IMR-90 (cell line): ENCODE measurements at regions not wholly inside any gene's neighbourhood (a gene's known extent, or its start where the extent isn't known, plus 50 kb on each side); places are given as distances from the start of the nearest gene placed in this dataset.

Source experiments
- ATAC-seq: fragments of 200-7000 bp; cut with Tn5 transposase; 2 replicates; pipeline ENCODE4 v1.9.1; 2020; ENCODE audit warnings: low read depth, mild to moderate bottlenecking, moderate library complexity
- BruUV-seq: library from RNA; stranded (reverse); fragments of 400-500 nt; replicated peaks from 2 replicates; lab custom pipeline; 2021; lab: Mats Ljungman, UMichigan
- CTCF ChIA-PET: fragments of 300-600 bp; formaldehyde crosslinking; extraction: SDS; loops from one replicate; lab custom pipeline; 2021; ENCODE audit warnings: antibody characterized with exemption; lab: Yijun Ruan, JAX
- POLR2A ChIA-PET: fragments of 300-600 bp; sonication (Branson Sonifier 250); formaldehyde crosslinking; loops from one replicate; lab custom pipeline; 2022; ENCODE audit warnings: antibody characterized with exemption; ENCODE audit not compliant: unreplicated experiment; lab: Charles Lee
- DNase-seq: peaks from one replicate; pipeline ENCODE4 v3.0.0; 2013
- H2AFZ ChIP-seq: replicated peaks from 2 replicates; pipeline ENCODE3; 2013; ENCODE audit warnings: low read length, mild to moderate bottlenecking; ENCODE audit not compliant: poor library complexity
- H2AK5ac ChIP-seq: 2 replicates; pipeline ENCODE4 v1.6.1; 2013; ENCODE audit warnings: low read depth, low read length, inconsistent platforms
- H2AK9ac ChIP-seq: replicated peaks from 2 replicates; pipeline ENCODE3; 2013; ENCODE audit warnings: mild to moderate bottlenecking, low read depth, low read length, moderate library complexity; ENCODE audit not compliant: poor library complexity
- H2BK120ac ChIP-seq: 2 replicates; pipeline ENCODE4 v1.6.1; 2013; ENCODE audit warnings: low read depth, low read length, inconsistent platforms
- H2BK15ac ChIP-seq: 3 replicates; pipeline ENCODE4 v1.6.1; 2013; ENCODE audit warnings: low read depth, low read length, inconsistent platforms
- H2BK20ac ChIP-seq: 2 replicates; pipeline ENCODE4 v1.6.1; 2013; ENCODE audit warnings: low read depth, mild to moderate bottlenecking, inconsistent platforms, low read length, moderate library complexity
- H2BK5ac ChIP-seq: 2 replicates; pipeline ENCODE4 v1.6.1; 2013; ENCODE audit warnings: mild to moderate bottlenecking, low read depth, low read length, inconsistent platforms; ENCODE audit not compliant: poor library complexity, severe bottlenecking
- H3K14ac ChIP-seq: replicated peaks from 2 replicates; pipeline ENCODE4 v1.6.1; 2013; ENCODE audit warnings: low read depth, low read length, inconsistent platforms
- H3K18ac ChIP-seq: 2 replicates; pipeline ENCODE4 v1.6.1; 2013; ENCODE audit warnings: low read depth, low read length, control low read depth
- H3K23ac ChIP-seq: 2 replicates; pipeline ENCODE4 v1.6.1; 2013; ENCODE audit warnings: low read depth, low read length, inconsistent platforms
- H3K27ac ChIP-seq: 2 replicates; pipeline ENCODE4 v1.5.1; 2013; ENCODE audit warnings: mild to moderate bottlenecking, control low read depth, low read length; ENCODE audit not compliant: insufficient read depth
- H3K27me3 ChIP-seq: 2 replicates; pipeline ENCODE4 v1.6.1; 2013; ENCODE audit warnings: low read length; ENCODE audit not compliant: control insufficient read depth, insufficient read depth
- H3K36me3 ChIP-seq: 2 replicates; pipeline ENCODE4 v1.6.1; 2013; ENCODE audit warnings: low read length, mixed read lengths; ENCODE audit not compliant: control insufficient read depth, insufficient read depth
- H3K4ac ChIP-seq: 2 replicates; pipeline ENCODE4 v1.6.1; 2013; ENCODE audit warnings: low read depth, low read length, inconsistent platforms
- H3K4me1 ChIP-seq: 2 replicates; pipeline ENCODE4 v1.6.1; 2013; ENCODE audit warnings: low read length, mixed read lengths; ENCODE audit not compliant: control insufficient read depth, insufficient read depth
- H3K4me2 ChIP-seq: 2 replicates; pipeline ENCODE4 v1.6.1; 2013; ENCODE audit warnings: low read depth, mild to moderate bottlenecking, control low read depth, low read length, moderate library complexity
- H3K4me3 ChIP-seq: 2 replicates; pipeline ENCODE4 v1.5.1; 2013; ENCODE audit warnings: low read depth, mild to moderate bottlenecking, control low read depth, low read length, moderate library complexity; ENCODE audit not compliant: insufficient read depth
- H3K56ac ChIP-seq: 2 replicates; pipeline ENCODE4 v1.6.1; 2013; ENCODE audit warnings: low read length, inconsistent platforms; ENCODE audit not compliant: insufficient read depth; ENCODE audit errors: extremely low read depth
- H3K79me1 ChIP-seq, 2 experiments: 2 replicates each; pipeline ENCODE4 v1.6.1; 2013; ENCODE audit warnings: low read length in 2 of 2, inconsistent platforms in 1 of 2, low read depth in 1 of 2
- H3K9ac ChIP-seq: 2 replicates; pipeline ENCODE4 v1.6.1; 2013; ENCODE audit warnings: low read depth, low read length, control low read depth
- H3K9me1 ChIP-seq: 2 replicates; pipeline ENCODE4 v1.6.1; 2013; ENCODE audit warnings: low read length, inconsistent platforms; ENCODE audit not compliant: insufficient read depth
- H3K9me3 ChIP-seq: 2 replicates; pipeline ENCODE4 v1.6.1; 2013; ENCODE audit warnings: low read length; ENCODE audit not compliant: control insufficient read depth, insufficient read depth
- H4K20me1 ChIP-seq: 2 replicates; pipeline ENCODE4 v1.6.1; 2013; ENCODE audit warnings: low read length, inconsistent platforms; ENCODE audit not compliant: insufficient read depth
- H4K5ac ChIP-seq: 2 replicates; pipeline ENCODE4 v1.6.1; 2013; ENCODE audit warnings: mild to moderate bottlenecking, low read depth, low read length, control low read depth
- H4K8ac ChIP-seq, 2 experiments: 2 replicates each; pipeline ENCODE4 v1.6.1; 2013; ENCODE audit warnings: low read depth in 2 of 2, low read length in 2 of 2, control low read depth in 1 of 2, inconsistent platforms in 1 of 2
- H4K91ac ChIP-seq: 2 replicates; pipeline ENCODE4 v1.6.1; 2013; ENCODE audit warnings: low read depth, low read length, inconsistent platforms; ENCODE audit not compliant: insufficient read depth
- CEBPB ChIP-seq: IDR thresholded peaks from 2 replicates; pipeline ENCODE4 v1.6.1; 2012; ENCODE audit warnings: low read depth, low read length, improper control_type of control experiment
- CTCF ChIP-seq: conservative IDR thresholded peaks from 2 replicates; pipeline ENCODE4 v1.5.1; 2012; ENCODE audit warnings: mild to moderate bottlenecking, low read depth, low read length, improper control_type of control experiment
- ELK1 ChIP-seq: fragments of 150-350 bp; IDR thresholded peaks from 2 replicates; pipeline ENCODE4 v1.6.1; 2016; ENCODE audit warnings: low read depth, mild to moderate bottlenecking, low read length, moderate library complexity, borderline replicate concordance
- FOS ChIP-seq: fragments of 150-350 bp; IDR thresholded peaks from 2 replicates; pipeline ENCODE4 v1.6.1; 2016; ENCODE audit warnings: low read depth, low read length
- MXI1 ChIP-seq: IDR thresholded peaks from 2 replicates; pipeline ENCODE4 v1.6.1; 2012; ENCODE audit warnings: low read depth, mild to moderate bottlenecking, low read length, moderate library complexity, borderline replicate concordance
- NFE2L2 ChIP-seq: fragments of 150-350 bp; IDR thresholded peaks from 2 replicates; pipeline ENCODE4 v1.6.1; 2016; ENCODE audit warnings: low read depth, mild to moderate bottlenecking, low read length
- RAD21 ChIP-seq: IDR thresholded peaks from 2 replicates; pipeline ENCODE4 v1.6.1; 2012; ENCODE audit warnings: low read length, improper control_type of control experiment
- RFX5 ChIP-seq: IDR thresholded peaks from 2 replicates; pipeline ENCODE4 v1.8.0; 2012; ENCODE audit warnings: low read depth, mild to moderate bottlenecking, low read length, moderate library complexity
- SMC3 ChIP-seq: fragments of 150-350 bp; IDR thresholded peaks from 2 replicates; pipeline ENCODE4 v1.6.1; 2016; ENCODE audit warnings: low read depth, mild to moderate bottlenecking, antibody characterized with exemption, low read length, moderate library complexity
- WGBS, 2 experiments: methylation state at CpG; one replicate each; pipeline versions ENCODE4 v1.1.5 to v1.1.7; 2013; ENCODE audit warnings: missing lambda C conversion rate in 2 of 2; ENCODE audit not compliant: insufficient read length in 1 of 2; ENCODE audit errors: extremely low coverage in 2 of 2; 5-methylcytosine and 5-hydroxymethylcytosine counted together
- dilution Hi-C: fragments of 300-500 bp; cut with HindIII; formaldehyde crosslinking; loops from one replicate; pipeline ENCODE4 v1.14.3; 2018; ENCODE audit warnings: low sequenced_read_pairs; ENCODE audit not compliant: unreplicated experiment
- in situ Hi-C: fragments of 300-500 bp; cut with MboI; formaldehyde crosslinking; loops from 3 replicates; pipeline ENCODE4 v1.14.3; 2019; ENCODE audit warnings: low sequenced_read_pairs, inconsistent platforms, mixed read lengths
- intact Hi-C: fragments of 100-400 bp; cut with micrococcal nuclease; formaldehyde crosslinking; loops from 2 replicates; pipeline ENCODE4 v1.10.0; 2022

GRCh38 chr13:44627441-44627840 lies 51.3 kb upstream of the TSC22D1 start:
- ChIA-PET CTCF (no interaction called here), POLR2A (no interaction called here)
- in situ Hi-C loops (no loop called here), intact Hi-C loops (no loop called here), dilution Hi-C loops (no loop called here)
- Histone ChIP-seq H3K56ac (no peak overlapping the region), H3K23ac (no peak overlapping the region), H2BK120ac (peak overlapping the region; percentile 20), H4K5ac (peak overlapping the region; percentile 71; the same call in 1 of the 2 replicates), H3K36me3 (no peaks in the 10 kb centered on the region), H3K9me1 (peaks cover 9% of the 10 kb centered on the region), H4K91ac (0 out of 2 replicates have a peak overlapping the region, but pooled peaks have one; percentile 18), H3K14ac (no peak overlapping the region; the same call in 1 of the 2 replicates), H3K4me1 (peaks cover 26% of the 10 kb centered on the region), H3K9me3 (no peaks in the 10 kb centered on the region), H2BK15ac (peak overlapping the region; percentile 59; the same call in 1 of the 3 replicates), H3K4ac (peak overlapping the region; percentile 54), H3K18ac (peak overlapping the region; percentile 56; the same call in 1 of the 2 replicates), H3K27ac (no peak overlapping the region), H2AFZ (no peak overlapping the region), H2BK20ac (peak overlapping the region; percentile 32; the same call in 1 of the 2 replicates), H3K27me3 (no peaks in the 10 kb centered on the region), H4K8ac (peak overlapping the region in 1 of 2 experiments; percentile 44; a peak in 2 of 4 replicates), H2BK5ac (peak overlapping the region; percentile 60), H3K4me3 (no peak overlapping the region), H3K79me1 (no peaks in the 10 kb centered on the region), H2AK9ac (no peak overlapping the region), H3K9ac (no peak overlapping the region), H4K20me1 (no peaks in the 10 kb centered on the region), H2AK5ac (no peak overlapping the region), H3K4me2 (no peak overlapping the region; the same call in 1 of the 2 replicates)
- TF ChIP-seq CTCF (no peak), SMC3 (no peak), FOS (no peak), RAD21 (no peak), CEBPB (no peak), MXI1 (no peak), ELK1 (no peak), NFE2L2 (no peak), RFX5 (no peak)
- no TSS peak for BruUV-seq
- no peak for ATAC-seq
- peak; percentile 25 for DNase-seq
- WGBS, 2 experiments, result no CpG with 5 or more reads among the region's 2 CpGs
